ENCODE measurements at regions not wholly inside any gene's neighbourhood (a gene's known extent, or its start where the extent isn't known, plus 50 kb on each side); places are given as distances from the start of the nearest gene placed in this dataset.

DNA sequence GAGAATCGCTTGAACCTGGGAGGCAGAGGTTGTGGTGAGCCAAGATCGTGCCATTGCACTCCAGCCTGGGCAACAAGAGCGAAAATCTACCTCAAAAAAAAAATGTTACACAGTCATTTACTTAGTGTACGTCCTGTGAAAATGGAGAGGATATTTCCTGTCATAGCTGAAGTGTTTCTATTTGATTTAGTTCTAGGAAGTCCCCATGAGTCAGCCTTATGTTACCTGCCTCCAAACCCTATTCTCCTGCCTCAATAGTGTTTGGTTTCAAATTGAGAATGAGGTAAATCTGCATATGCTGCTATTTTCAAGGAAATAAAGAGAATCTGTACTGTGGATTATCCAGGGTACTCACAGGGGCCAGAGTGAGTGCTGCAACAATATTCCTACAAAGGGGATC is 1284.5 kb upstream of the AUTS2 start:
- peaks cover 0 to 5% (median 0%) of the 10 kb centered on the region in 5 donors for H3K4me1 ChIP-seq (ENCODE audit: control insufficient read depth in 5 of 5, insufficient read depth in 5 of 5, low read length in 5 of 5)
- H3K9ac ChIP-seq (ENCODE audit: low read length in 5 of 5) = no peak overlapping the region
- H3K4me3 ChIP-seq (ENCODE audit: low read depth in 1 of 5, low read length in 5 of 5) = no peak overlapping the region
- H3K9me3 ChIP-seq (ENCODE audit: control insufficient read depth in 5 of 5, low read length in 5 of 5) = no peaks in the 10 kb centered on the region
- no peaks in the 10 kb centered on the region for H3K36me3 ChIP-seq (ENCODE audit: control insufficient read depth in 5 of 5, insufficient read depth in 5 of 5, low read length in 5 of 5)
- peaks cover 0 to 5% (median 4%) of the 10 kb centered on the region in 5 donors for H3K27me3 ChIP-seq (ENCODE audit: control insufficient read depth in 5 of 5, insufficient read depth in 4 of 5, low read length in 5 of 5)
- no peak overlapping the region for H3K27ac ChIP-seq (ENCODE audit: low read depth, low read length)

- no peak overlapping the region for H3K27ac ChIP-seq (ENCODE audit: low read depth, low read length)
- no peaks in the 10 kb centered on the region for H3K36me3 ChIP-seq (ENCODE audit: control insufficient read depth in 5 of 5, insufficient read depth in 5 of 5, low read length in 5 of 5)
- no peak overlapping the region for H3K9ac ChIP-seq (ENCODE audit: low read length in 5 of 5)
- peaks cover 0 to 5% (median 0%) of the 10 kb centered on the region in 5 donors for H3K4me1 ChIP-seq (ENCODE audit: control insufficient read depth in 5 of 5, insufficient read depth in 5 of 5, low read length in 5 of 5)
- no peaks in the 10 kb centered on the region for H3K9me3 ChIP-seq (ENCODE audit: control insufficient read depth in 5 of 5, low read length in 5 of 5)
- no peak overlapping the region for H3K4me3 ChIP-seq (ENCODE audit: low read depth in 1 of 5, low read length in 5 of 5)
- peaks cover 0 to 5% (median 4%) of the 10 kb centered on the region in 5 donors for H3K27me3 ChIP-seq (ENCODE audit: control insufficient read depth in 5 of 5, insufficient read depth in 4 of 5, low read length in 5 of 5)
These were observed 1284.1 kb upstream of the AUTS2 start for GRCh38 chr7:68314208-68314607.

DNA sequence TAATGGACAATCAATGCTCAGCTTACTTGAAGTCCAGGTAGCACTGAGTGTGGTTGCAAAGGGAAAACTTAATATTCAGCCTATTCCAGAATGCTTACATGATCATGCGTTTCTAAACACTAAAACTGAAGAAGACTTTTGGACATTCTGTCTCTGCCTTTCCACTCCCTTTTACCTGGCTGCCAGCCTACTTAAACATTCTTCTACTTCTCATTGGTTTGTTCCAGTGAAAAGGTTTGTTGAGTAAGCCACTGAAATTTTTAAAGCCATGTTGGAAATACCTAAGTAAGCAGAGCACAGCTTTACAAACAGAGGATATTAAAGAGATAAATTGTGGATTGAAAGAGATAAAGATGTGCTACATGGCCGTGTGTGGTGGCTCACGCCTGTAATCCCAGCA is 1280.8 kb upstream of the AUTS2 start:
- no peaks in the 10 kb centered on the region for H3K36me3 ChIP-seq (ENCODE audit: control insufficient read depth in 5 of 5, insufficient read depth in 5 of 5, low read length in 5 of 5)
- H3K27ac ChIP-seq (ENCODE audit: low read depth, low read length) = no peak overlapping the region
- H3K9me3 ChIP-seq (ENCODE audit: control insufficient read depth in 5 of 5, low read length in 5 of 5) = no peaks in the 10 kb centered on the region
- H3K27me3 ChIP-seq (ENCODE audit: control insufficient read depth in 5 of 5, insufficient read depth in 4 of 5, low read length in 5 of 5) = peaks cover 0 to 5% (median 4%) of the 10 kb centered on the region in 5 donors
- H3K4me1 ChIP-seq (ENCODE audit: control insufficient read depth in 5 of 5, insufficient read depth in 5 of 5, low read length in 5 of 5) = peaks cover 2 to 20% (median 14%) of the 10 kb centered on the region in 5 donors
- H3K9ac ChIP-seq (ENCODE audit: low read length in 5 of 5) = no peak overlapping the region
- no peak overlapping the region for H3K4me3 ChIP-seq (ENCODE audit: low read depth in 1 of 5, low read length in 5 of 5)

GRCh38 chr7:68319061-68319460 is 1279.2 kb upstream of the AUTS2 start:
- no peak overlapping the region for H3K27ac ChIP-seq (ENCODE audit: low read depth, low read length)
- peaks cover 0 to 4% (median 3%) of the 10 kb centered on the region in 5 donors for H3K27me3 ChIP-seq (ENCODE audit: control insufficient read depth in 5 of 5, insufficient read depth in 4 of 5, low read length in 5 of 5)
- no peak overlapping the region for H3K4me3 ChIP-seq (ENCODE audit: low read depth in 1 of 5, low read length in 5 of 5)
- H3K9ac ChIP-seq (ENCODE audit: low read length in 5 of 5) = no peak overlapping the region
- no peaks in the 10 kb centered on the region for H3K9me3 ChIP-seq (ENCODE audit: control insufficient read depth in 5 of 5, low read length in 5 of 5)
- no peaks in the 10 kb centered on the region for H3K36me3 ChIP-seq (ENCODE audit: control insufficient read depth in 5 of 5, insufficient read depth in 5 of 5, low read length in 5 of 5)
- H3K4me1 ChIP-seq (ENCODE audit: control insufficient read depth in 5 of 5, insufficient read depth in 5 of 5, low read length in 5 of 5) = peaks cover 2 to 20% (median 14%) of the 10 kb centered on the region in 5 donors

GRCh38 chr7:68321076-68321639 is 1277.1 kb upstream of the AUTS2 start:
- Histone ChIP-seq H3K4me3 (ENCODE audit: low read depth in 1 of 5, low read length in 5 of 5) (no peak overlapping the region), H3K9ac (ENCODE audit: low read length in 5 of 5) (no peak overlapping the region), H3K36me3 (ENCODE audit: control insufficient read depth in 5 of 5, insufficient read depth in 5 of 5, low read length in 5 of 5) (no peaks in the 10 kb centered on the region), H3K4me1 (ENCODE audit: control insufficient read depth in 5 of 5, insufficient read depth in 5 of 5, low read length in 5 of 5) (peaks cover 2 to 15% (median 14%) of the 10 kb centered on the region in 5 donors), H3K9me3 (ENCODE audit: control insufficient read depth in 5 of 5, low read length in 5 of 5) (no peaks in the 10 kb centered on the region), H3K27ac (ENCODE audit: low read depth, low read length) (no peak overlapping the region), H3K27me3 (ENCODE audit: control insufficient read depth in 5 of 5, insufficient read depth in 4 of 5, low read length in 5 of 5) (no peaks in the 10 kb centered on the region)

DNA sequence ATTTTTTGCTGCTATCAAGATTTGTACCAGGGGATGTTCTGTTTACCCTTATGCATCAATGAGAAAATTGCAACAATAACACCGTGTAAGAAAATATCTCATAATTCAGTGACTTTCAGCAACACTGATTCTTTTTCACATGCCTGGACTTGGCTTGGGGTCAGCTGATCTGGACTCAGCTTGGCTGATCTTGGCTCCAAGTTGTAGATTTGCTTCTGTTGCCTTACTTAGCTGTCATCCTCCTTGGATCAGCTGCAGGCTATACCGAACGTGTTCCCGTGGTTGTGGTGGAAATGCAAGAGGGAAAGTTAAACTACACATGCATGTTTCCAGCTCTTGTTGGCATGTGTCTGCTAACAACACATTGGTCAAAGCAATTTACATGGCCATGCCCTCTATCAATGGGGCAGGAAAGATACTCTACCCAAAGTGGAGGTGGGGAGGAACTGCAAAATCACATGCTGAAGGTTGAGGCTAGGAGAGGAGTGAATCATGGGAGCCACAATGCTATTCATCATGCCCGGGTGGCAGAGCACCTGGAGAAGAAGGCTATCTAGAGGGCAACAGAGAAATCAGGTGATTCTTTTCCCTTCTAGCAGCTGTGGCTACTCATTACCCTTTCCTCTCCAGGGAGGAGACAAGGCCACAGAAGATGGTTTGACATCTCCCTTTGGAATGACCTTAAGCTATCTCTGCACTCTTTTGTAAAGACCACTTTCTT is 1276.3 kb upstream of the AUTS2 start:
- H3K9me3 ChIP-seq (ENCODE audit: control insufficient read depth in 5 of 5, low read length in 5 of 5) = no peaks in the 10 kb centered on the region
- no peaks in the 10 kb centered on the region for H3K27me3 ChIP-seq (ENCODE audit: control insufficient read depth in 5 of 5, insufficient read depth in 4 of 5, low read length in 5 of 5)
- no peak overlapping the region for H3K9ac ChIP-seq (ENCODE audit: low read length in 5 of 5)
- H3K4me1 ChIP-seq (ENCODE audit: control insufficient read depth in 5 of 5, insufficient read depth in 5 of 5, low read length in 5 of 5) = peaks cover 2 to 15% (median 14%) of the 10 kb centered on the region in 5 donors
- no peaks in the 10 kb centered on the region for H3K36me3 ChIP-seq (ENCODE audit: control insufficient read depth in 5 of 5, insufficient read depth in 5 of 5, low read length in 5 of 5)
- no peak overlapping the region for H3K4me3 ChIP-seq (ENCODE audit: low read depth in 1 of 5, low read length in 5 of 5)
- H3K27ac ChIP-seq (ENCODE audit: low read depth, low read length) = no peak overlapping the region

DNA sequence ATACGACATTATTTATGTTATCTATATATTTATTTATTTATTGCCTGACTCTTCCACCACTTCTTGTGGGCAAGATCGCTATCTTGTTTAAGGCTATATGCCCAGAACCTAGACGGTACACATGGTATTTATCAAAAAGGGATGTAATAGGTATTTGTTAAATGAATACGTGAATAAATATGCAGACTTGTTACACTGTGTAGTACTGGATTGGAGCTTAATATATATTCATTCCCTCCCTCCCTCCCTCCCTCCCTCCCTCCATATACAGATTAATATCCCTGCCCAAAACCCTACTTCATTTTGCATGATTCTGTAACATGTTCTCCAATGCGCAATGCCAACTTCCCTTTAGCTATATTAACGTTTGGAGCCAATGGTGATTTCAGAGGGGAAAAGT is 1273.7 kb upstream of the AUTS2 start:
- Histone ChIP-seq H3K4me1 (ENCODE audit: control insufficient read depth in 5 of 5, insufficient read depth in 5 of 5, low read length in 5 of 5) (peaks cover 2 to 15% (median 14%) of the 10 kb centered on the region in 5 donors), H3K9ac (ENCODE audit: low read length in 5 of 5) (no peak overlapping the region), H3K27ac (ENCODE audit: low read depth, low read length) (no peak overlapping the region), H3K9me3 (ENCODE audit: control insufficient read depth in 5 of 5, low read length in 5 of 5) (peaks cover 0 to 4% (median 0%) of the 10 kb centered on the region in 5 donors), H3K4me3 (ENCODE audit: low read depth in 1 of 5, low read length in 5 of 5) (no peak overlapping the region), H3K36me3 (ENCODE audit: control insufficient read depth in 5 of 5, insufficient read depth in 5 of 5, low read length in 5 of 5) (no peaks in the 10 kb centered on the region), H3K27me3 (ENCODE audit: control insufficient read depth in 5 of 5, insufficient read depth in 4 of 5, low read length in 5 of 5) (no peaks in the 10 kb centered on the region)

GRCh38 chr7:68334216-68334615 is 1264.1 kb upstream of the AUTS2 start:
- peaks cover 6 to 34% (median 17%) of the 10 kb centered on the region in 5 donors for H3K9me3 ChIP-seq (ENCODE audit: control insufficient read depth in 5 of 5, low read length in 5 of 5)
- H3K36me3 ChIP-seq (ENCODE audit: control insufficient read depth in 5 of 5, insufficient read depth in 5 of 5, low read length in 5 of 5) = no peaks in the 10 kb centered on the region

DNA sequence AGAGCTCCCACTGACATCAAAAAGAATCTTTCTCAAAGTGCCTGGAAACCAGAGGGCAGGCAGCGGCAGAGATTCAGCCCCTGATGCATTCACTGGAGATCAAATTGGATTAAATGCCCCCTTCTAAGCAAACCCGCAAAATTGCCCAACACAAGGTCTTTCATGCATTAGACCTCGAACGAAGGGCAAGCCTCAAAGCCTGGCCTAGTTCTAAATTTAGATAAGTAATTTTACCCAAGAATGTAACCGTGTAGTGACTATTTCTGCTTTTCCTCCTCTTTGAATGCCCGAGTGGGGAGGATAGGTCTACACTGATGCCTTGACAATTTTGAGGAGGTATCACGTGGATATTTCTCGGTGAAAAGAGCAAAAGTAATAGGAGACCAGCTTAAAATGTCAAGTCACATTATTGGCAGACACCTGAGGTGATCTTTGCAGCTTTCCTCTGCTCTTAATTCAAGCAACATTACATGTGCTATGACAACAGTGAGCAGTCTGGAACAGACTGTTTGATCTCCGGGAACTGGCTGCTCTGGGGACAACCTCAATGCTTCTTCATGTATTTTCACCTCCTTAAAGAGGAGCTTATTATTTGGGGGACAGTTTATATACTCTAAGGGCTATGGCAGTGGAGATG is 1263.5 kb upstream of the AUTS2 start:
- no peak overlapping the region for H3K27ac ChIP-seq (ENCODE audit: low read depth, low read length)
- no peaks in the 10 kb centered on the region for H3K4me1 ChIP-seq (ENCODE audit: control insufficient read depth in 5 of 5, insufficient read depth in 5 of 5, low read length in 5 of 5)
- no peaks in the 10 kb centered on the region for H3K36me3 ChIP-seq (ENCODE audit: control insufficient read depth in 5 of 5, insufficient read depth in 5 of 5, low read length in 5 of 5)
- peaks cover 6 to 32% (median 17%) of the 10 kb centered on the region in 5 donors for H3K9me3 ChIP-seq (ENCODE audit: control insufficient read depth in 5 of 5, low read length in 5 of 5)
- no peak overlapping the region for H3K4me3 ChIP-seq (ENCODE audit: low read depth in 1 of 5, low read length in 5 of 5)
- no peak overlapping the region for H3K9ac ChIP-seq (ENCODE audit: low read length in 5 of 5)
- H3K27me3 ChIP-seq (ENCODE audit: control insufficient read depth in 5 of 5, insufficient read depth in 4 of 5, low read length in 5 of 5) = no peaks in the 10 kb centered on the region

More at GRCh38 chr7:68334216-68334615, 1264.1 kb upstream of the AUTS2 start:
- no peak overlapping the region for H3K27ac ChIP-seq (ENCODE audit: low read depth, low read length)
- H3K4me3 ChIP-seq (ENCODE audit: low read depth in 1 of 5, low read length in 5 of 5) = no peak overlapping the region
- no peak overlapping the region for H3K9ac ChIP-seq (ENCODE audit: low read length in 5 of 5)
- H3K27me3 ChIP-seq (ENCODE audit: control insufficient read depth in 5 of 5, insufficient read depth in 4 of 5, low read length in 5 of 5) = no peaks in the 10 kb centered on the region
- H3K4me1 ChIP-seq (ENCODE audit: control insufficient read depth in 5 of 5, insufficient read depth in 5 of 5, low read length in 5 of 5) = no peaks in the 10 kb centered on the region

GRCh38 chr7:68336594-68336993 is 1261.7 kb upstream of the AUTS2 start:
- Histone ChIP-seq H3K9ac (ENCODE audit: low read length in 5 of 5) (no peak overlapping the region), H3K27ac (ENCODE audit: low read depth, low read length) (no peak overlapping the region), H3K27me3 (ENCODE audit: control insufficient read depth in 5 of 5, insufficient read depth in 4 of 5, low read length in 5 of 5) (no peaks in the 10 kb centered on the region), H3K9me3 (ENCODE audit: control insufficient read depth in 5 of 5, low read length in 5 of 5) (peaks cover 3 to 29% (median 14%) of the 10 kb centered on the region in 5 donors), H3K4me3 (ENCODE audit: low read depth in 1 of 5, low read length in 5 of 5) (no peak overlapping the region), H3K4me1 (ENCODE audit: control insufficient read depth in 5 of 5, insufficient read depth in 5 of 5, low read length in 5 of 5) (no peaks in the 10 kb centered on the region), H3K36me3 (ENCODE audit: control insufficient read depth in 5 of 5, insufficient read depth in 5 of 5, low read length in 5 of 5) (no peaks in the 10 kb centered on the region)
